Adrenal gland (tissue), 5 donors: ENCODE measurements at regions not wholly inside any gene's neighbourhood (a gene's known extent, or its start where the extent isn't known, plus 50 kb on each side); places are given as distances from the start of the nearest gene placed in this dataset.

Experiments used
- CTCF ChIP-seq, 6 experiments: fragments of 450-650 bp in 4 of 6; fragments of 200-600 bp in 2 of 6; sonication (generic) in 1 of 6; IDR thresholded peaks; 1 replicate in 5 of 6; 2 replicates in 1 of 6; pipeline versions ENCODE4 v1.5.1 to v1.8.0; 2016 to 2021; ENCODE audit warnings: antibody characterized with exemption in 6 of 6, mild to moderate bottlenecking in 2 of 6, moderate library complexity in 1 of 6
- POLR2A ChIP-seq, 2 donors: fragments of 450-650 bp; IDR thresholded peaks; one replicate each; pipeline ENCODE4 v1.6.1; 2017; ENCODE audit warnings: antibody characterized with exemption in 2 of 2, mild to moderate bottlenecking in 2 of 2, moderate library complexity in 1 of 2
- donor health status: DM: no; HTN: no; CAD: no.

GRCh38 chr21:21968810-21969209, 970.6 kb downstream of the NCAM2 start:
- TF ChIP-seq POLR2A (IDR thresholded peaks at IDR 0.05) (no peak), CTCF (IDR thresholded peaks at IDR 0.05) (no peak)
